IMR-90 (cell line): ENCODE measurements at regions not wholly inside any gene's neighbourhood (a gene's known extent, or its start where the extent isn't known, plus 50 kb on each side); places are given as distances from the start of the nearest gene placed in this dataset.

Source experiments
- ATAC-seq: fragments of 200-7000 bp; cut with Tn5 transposase; 2 replicates; pipeline ENCODE4 v1.9.1; 2020; ENCODE audit warnings: low read depth, mild to moderate bottlenecking, moderate library complexity
- BruUV-seq: library from RNA; stranded (reverse); fragments of 400-500 nt; replicated peaks from 2 replicates; lab custom pipeline; 2021; lab: Mats Ljungman, UMichigan
- CTCF ChIA-PET: fragments of 300-600 bp; formaldehyde crosslinking; extraction: SDS; loops from one replicate; lab custom pipeline; 2021; ENCODE audit warnings: antibody characterized with exemption; lab: Yijun Ruan, JAX
- POLR2A ChIA-PET: fragments of 300-600 bp; sonication (Branson Sonifier 250); formaldehyde crosslinking; loops from one replicate; lab custom pipeline; 2022; ENCODE audit warnings: antibody characterized with exemption; ENCODE audit not compliant: unreplicated experiment; lab: Charles Lee
- DNase-seq: peaks from one replicate; pipeline ENCODE4 v3.0.0; 2013
- H2AFZ ChIP-seq: replicated peaks from 2 replicates; pipeline ENCODE3; 2013; ENCODE audit warnings: low read length, mild to moderate bottlenecking; ENCODE audit not compliant: poor library complexity
- H2AK5ac ChIP-seq: 2 replicates; pipeline ENCODE4 v1.6.1; 2013; ENCODE audit warnings: low read depth, low read length, inconsistent platforms
- H2AK9ac ChIP-seq: replicated peaks from 2 replicates; pipeline ENCODE3; 2013; ENCODE audit warnings: mild to moderate bottlenecking, low read depth, low read length, moderate library complexity; ENCODE audit not compliant: poor library complexity
- H2BK120ac ChIP-seq: 2 replicates; pipeline ENCODE4 v1.6.1; 2013; ENCODE audit warnings: low read depth, low read length, inconsistent platforms
- H2BK15ac ChIP-seq: 3 replicates; pipeline ENCODE4 v1.6.1; 2013; ENCODE audit warnings: low read depth, low read length, inconsistent platforms
- H2BK20ac ChIP-seq: 2 replicates; pipeline ENCODE4 v1.6.1; 2013; ENCODE audit warnings: low read depth, mild to moderate bottlenecking, inconsistent platforms, low read length, moderate library complexity
- H2BK5ac ChIP-seq: 2 replicates; pipeline ENCODE4 v1.6.1; 2013; ENCODE audit warnings: mild to moderate bottlenecking, low read depth, low read length, inconsistent platforms; ENCODE audit not compliant: poor library complexity, severe bottlenecking
- H3K14ac ChIP-seq: replicated peaks from 2 replicates; pipeline ENCODE4 v1.6.1; 2013; ENCODE audit warnings: low read depth, low read length, inconsistent platforms
- H3K18ac ChIP-seq: 2 replicates; pipeline ENCODE4 v1.6.1; 2013; ENCODE audit warnings: low read depth, low read length, control low read depth
- H3K23ac ChIP-seq: 2 replicates; pipeline ENCODE4 v1.6.1; 2013; ENCODE audit warnings: low read depth, low read length, inconsistent platforms
- H3K27ac ChIP-seq: 2 replicates; pipeline ENCODE4 v1.5.1; 2013; ENCODE audit warnings: mild to moderate bottlenecking, control low read depth, low read length; ENCODE audit not compliant: insufficient read depth
- H3K27me3 ChIP-seq: 2 replicates; pipeline ENCODE4 v1.6.1; 2013; ENCODE audit warnings: low read length; ENCODE audit not compliant: control insufficient read depth, insufficient read depth
- H3K36me3 ChIP-seq: 2 replicates; pipeline ENCODE4 v1.6.1; 2013; ENCODE audit warnings: low read length, mixed read lengths; ENCODE audit not compliant: control insufficient read depth, insufficient read depth
- H3K4ac ChIP-seq: 2 replicates; pipeline ENCODE4 v1.6.1; 2013; ENCODE audit warnings: low read depth, low read length, inconsistent platforms
- H3K4me1 ChIP-seq: 2 replicates; pipeline ENCODE4 v1.6.1; 2013; ENCODE audit warnings: low read length, mixed read lengths; ENCODE audit not compliant: control insufficient read depth, insufficient read depth
- H3K4me2 ChIP-seq: 2 replicates; pipeline ENCODE4 v1.6.1; 2013; ENCODE audit warnings: low read depth, mild to moderate bottlenecking, control low read depth, low read length, moderate library complexity
- H3K4me3 ChIP-seq: 2 replicates; pipeline ENCODE4 v1.5.1; 2013; ENCODE audit warnings: low read depth, mild to moderate bottlenecking, control low read depth, low read length, moderate library complexity; ENCODE audit not compliant: insufficient read depth
- H3K56ac ChIP-seq: 2 replicates; pipeline ENCODE4 v1.6.1; 2013; ENCODE audit warnings: low read length, inconsistent platforms; ENCODE audit not compliant: insufficient read depth; ENCODE audit errors: extremely low read depth
- H3K79me1 ChIP-seq, 2 experiments: 2 replicates each; pipeline ENCODE4 v1.6.1; 2013; ENCODE audit warnings: low read length in 2 of 2, inconsistent platforms in 1 of 2, low read depth in 1 of 2
- H3K9ac ChIP-seq: 2 replicates; pipeline ENCODE4 v1.6.1; 2013; ENCODE audit warnings: low read depth, low read length, control low read depth
- H3K9me1 ChIP-seq: 2 replicates; pipeline ENCODE4 v1.6.1; 2013; ENCODE audit warnings: low read length, inconsistent platforms; ENCODE audit not compliant: insufficient read depth
- H3K9me3 ChIP-seq: 2 replicates; pipeline ENCODE4 v1.6.1; 2013; ENCODE audit warnings: low read length; ENCODE audit not compliant: control insufficient read depth, insufficient read depth
- H4K20me1 ChIP-seq: 2 replicates; pipeline ENCODE4 v1.6.1; 2013; ENCODE audit warnings: low read length, inconsistent platforms; ENCODE audit not compliant: insufficient read depth
- H4K5ac ChIP-seq: 2 replicates; pipeline ENCODE4 v1.6.1; 2013; ENCODE audit warnings: mild to moderate bottlenecking, low read depth, low read length, control low read depth
- H4K8ac ChIP-seq, 2 experiments: 2 replicates each; pipeline ENCODE4 v1.6.1; 2013; ENCODE audit warnings: low read depth in 2 of 2, low read length in 2 of 2, control low read depth in 1 of 2, inconsistent platforms in 1 of 2
- H4K91ac ChIP-seq: 2 replicates; pipeline ENCODE4 v1.6.1; 2013; ENCODE audit warnings: low read depth, low read length, inconsistent platforms; ENCODE audit not compliant: insufficient read depth
- BHLHE40 ChIP-seq: fragments of 150-350 bp; IDR thresholded peaks from 2 replicates; pipeline ENCODE4 v1.6.1; 2016; ENCODE audit warnings: mild to moderate bottlenecking, low read depth, low read length
- FOS ChIP-seq: fragments of 150-350 bp; IDR thresholded peaks from 2 replicates; pipeline ENCODE4 v1.6.1; 2016; ENCODE audit warnings: low read depth, low read length
- MAFK ChIP-seq: IDR thresholded peaks from 2 replicates; pipeline ENCODE4 v1.6.1; 2012; ENCODE audit warnings: low read depth, low read length, improper control_type of control experiment
- MXI1 ChIP-seq: IDR thresholded peaks from 2 replicates; pipeline ENCODE4 v1.6.1; 2012; ENCODE audit warnings: low read depth, mild to moderate bottlenecking, low read length, moderate library complexity, borderline replicate concordance
- NFE2L2 ChIP-seq: fragments of 150-350 bp; IDR thresholded peaks from 2 replicates; pipeline ENCODE4 v1.6.1; 2016; ENCODE audit warnings: low read depth, mild to moderate bottlenecking, low read length
- POLR2A ChIP-seq: IDR thresholded peaks from 2 replicates; pipeline ENCODE4 v1.6.1; 2012; ENCODE audit warnings: mild to moderate bottlenecking, low read depth, low read length
- RAD21 ChIP-seq: IDR thresholded peaks from 2 replicates; pipeline ENCODE4 v1.6.1; 2012; ENCODE audit warnings: low read length, improper control_type of control experiment
- RCOR1 ChIP-seq: IDR thresholded peaks from 2 replicates; pipeline ENCODE4 v1.6.1; 2012; ENCODE audit warnings: mild to moderate bottlenecking, low read length, improper control_type of control experiment; ENCODE audit not compliant: insufficient replicate concordance
- RFX5 ChIP-seq: IDR thresholded peaks from 2 replicates; pipeline ENCODE4 v1.8.0; 2012; ENCODE audit warnings: low read depth, mild to moderate bottlenecking, low read length, moderate library complexity
- SMC3 ChIP-seq: fragments of 150-350 bp; IDR thresholded peaks from 2 replicates; pipeline ENCODE4 v1.6.1; 2016; ENCODE audit warnings: low read depth, mild to moderate bottlenecking, antibody characterized with exemption, low read length, moderate library complexity
- USF2 ChIP-seq: fragments of 150-350 bp; IDR thresholded peaks from 2 replicates; pipeline ENCODE4 v1.6.1; 2017; ENCODE audit warnings: mild to moderate bottlenecking, antibody characterized with exemption, low read length, low read depth
- WGBS, 2 experiments: methylation state at CpG; one replicate each; pipeline versions ENCODE4 v1.1.5 to v1.1.7; 2013; ENCODE audit warnings: missing lambda C conversion rate in 2 of 2; ENCODE audit not compliant: insufficient read length in 1 of 2; ENCODE audit errors: extremely low coverage in 2 of 2; 5-methylcytosine and 5-hydroxymethylcytosine counted together
- dilution Hi-C: fragments of 300-500 bp; cut with HindIII; formaldehyde crosslinking; loops from one replicate; pipeline ENCODE4 v1.14.3; 2018; ENCODE audit warnings: low sequenced_read_pairs; ENCODE audit not compliant: unreplicated experiment
- in situ Hi-C: fragments of 300-500 bp; cut with MboI; formaldehyde crosslinking; loops from 3 replicates; pipeline ENCODE4 v1.14.3; 2019; ENCODE audit warnings: low sequenced_read_pairs, inconsistent platforms, mixed read lengths
- intact Hi-C: fragments of 100-400 bp; cut with micrococcal nuclease; formaldehyde crosslinking; loops from 2 replicates; pipeline ENCODE4 v1.10.0; 2022

DNA sequence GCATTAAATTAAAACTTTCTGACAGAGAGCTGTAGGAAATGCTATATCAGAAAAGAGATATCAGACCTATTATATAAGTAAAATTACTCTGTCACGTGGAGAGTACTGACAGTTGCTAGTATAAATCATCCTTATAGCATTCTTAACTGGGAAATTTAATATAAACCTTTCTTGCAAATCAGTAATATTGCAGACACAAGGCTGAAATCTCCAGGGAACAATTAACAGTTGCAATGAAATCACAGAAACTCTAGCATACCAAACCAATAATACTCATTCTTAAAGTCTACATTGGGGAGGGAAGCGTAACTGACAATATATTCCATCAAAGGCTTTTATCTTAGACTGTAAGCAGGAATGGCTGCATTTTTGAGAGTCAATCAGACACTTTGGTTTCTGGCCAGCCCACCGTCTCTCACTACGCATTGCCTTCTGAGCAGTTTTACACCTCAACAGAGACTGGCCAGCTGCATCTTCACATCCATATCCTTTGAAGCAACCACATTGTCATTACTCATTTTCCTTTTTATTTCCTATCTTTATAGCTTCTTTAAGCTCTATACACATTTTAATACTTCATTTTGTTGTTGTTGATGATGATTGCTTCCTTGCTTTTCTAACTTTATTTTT, 536.0 kb upstream of the CDH2 start:
- no peak overlapping the region for H3K23ac ChIP-seq
- TF ChIP-seq SMC3 (no peak), USF2 (no peak), BHLHE40 (no peak), MXI1 (no peak), POLR2A (no peak), RCOR1 (no peak), RAD21 (no peak), MAFK (no peak), RFX5 (no peak), NFE2L2 (no peak), FOS (no peak)
- dilution Hi-C loops = no loop called here
- H4K91ac ChIP-seq = no peak overlapping the region
- H3K79me1 ChIP-seq = no peaks in the 10 kb centered on the region
- ATAC-seq (no peak), DNase-seq (no peak)
- no peak overlapping the region for H4K8ac ChIP-seq
- no peak overlapping the region for H2BK15ac ChIP-seq
- H2AK5ac ChIP-seq = no peak overlapping the region
- no peak overlapping the region for H3K27ac ChIP-seq
- no peaks in the 10 kb centered on the region for H3K9me3 ChIP-seq
- ChIA-PET CTCF (interaction anchor here (0.5 to 1.0 kb wide), 2 partner anchors 11 to 186 kb away, joined by 3 to 7 read pairs; no protein-coding TSS in a partner anchor), POLR2A (no interaction called here)
- H3K4me3 ChIP-seq = no peak overlapping the region
- no peaks in the 10 kb centered on the region for H3K9me1 ChIP-seq
- in situ Hi-C loops = no loop called here
- no peak overlapping the region for H2BK5ac ChIP-seq
- H3K14ac ChIP-seq = no peak overlapping the region
- H2BK20ac ChIP-seq = no peak overlapping the region
- H2AK9ac ChIP-seq = no peak overlapping the region
- H3K56ac ChIP-seq = no peak overlapping the region
- H3K4ac ChIP-seq = no peak overlapping the region
- H4K20me1 ChIP-seq = no peaks in the 10 kb centered on the region
- intact Hi-C loops = no loop called here
- no peaks in the 10 kb centered on the region for H3K27me3 ChIP-seq
- H3K18ac ChIP-seq = no peak overlapping the region
- no peak overlapping the region for H2BK120ac ChIP-seq
- no peak overlapping the region for H2AFZ ChIP-seq
- no CpG with 5 or more reads among the region's 4 CpGs for whole genome bisulfite sequencing, 2 experiments
- no peaks in the 10 kb centered on the region for H3K36me3 ChIP-seq
- no peak overlapping the region for H3K4me2 ChIP-seq
- no peaks in the 10 kb centered on the region for H3K4me1 ChIP-seq
- H3K9ac ChIP-seq = no peak overlapping the region
- BruUV-seq = no TSS peak
- no peak overlapping the region for H4K5ac ChIP-seq
